ENCODE measurements at regions not wholly inside any gene's neighbourhood (a gene's known extent, or its start where the extent isn't known, plus 50 kb on each side); places are given as distances from the start of the nearest gene placed in this dataset.

DNA sequence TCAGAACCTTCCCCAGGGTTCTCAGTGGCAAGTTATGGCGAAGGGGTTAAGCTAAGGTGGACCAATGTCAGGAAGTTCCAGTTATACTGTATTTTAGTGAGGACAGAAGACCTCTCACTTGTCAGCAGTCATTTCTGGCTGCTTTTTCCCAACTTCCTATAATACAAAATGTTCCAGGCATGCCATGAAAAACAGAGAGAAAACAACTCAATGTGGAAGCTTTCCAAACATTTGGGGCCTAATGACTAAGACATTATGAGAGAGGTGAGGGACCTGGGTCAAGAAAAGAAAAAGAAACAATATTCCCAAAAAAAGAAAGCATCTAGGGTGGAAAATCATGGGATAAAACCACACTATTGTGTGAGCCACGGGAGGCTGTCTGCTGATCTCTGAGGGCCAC lies 99.9 kb upstream of the MAP3K4 start:
- no peak for TF ChIP-seq POLR2AphosphoS5 (IDR thresholded peaks at IDR 0.05)
- TF ChIP-seq, protein P1, sequence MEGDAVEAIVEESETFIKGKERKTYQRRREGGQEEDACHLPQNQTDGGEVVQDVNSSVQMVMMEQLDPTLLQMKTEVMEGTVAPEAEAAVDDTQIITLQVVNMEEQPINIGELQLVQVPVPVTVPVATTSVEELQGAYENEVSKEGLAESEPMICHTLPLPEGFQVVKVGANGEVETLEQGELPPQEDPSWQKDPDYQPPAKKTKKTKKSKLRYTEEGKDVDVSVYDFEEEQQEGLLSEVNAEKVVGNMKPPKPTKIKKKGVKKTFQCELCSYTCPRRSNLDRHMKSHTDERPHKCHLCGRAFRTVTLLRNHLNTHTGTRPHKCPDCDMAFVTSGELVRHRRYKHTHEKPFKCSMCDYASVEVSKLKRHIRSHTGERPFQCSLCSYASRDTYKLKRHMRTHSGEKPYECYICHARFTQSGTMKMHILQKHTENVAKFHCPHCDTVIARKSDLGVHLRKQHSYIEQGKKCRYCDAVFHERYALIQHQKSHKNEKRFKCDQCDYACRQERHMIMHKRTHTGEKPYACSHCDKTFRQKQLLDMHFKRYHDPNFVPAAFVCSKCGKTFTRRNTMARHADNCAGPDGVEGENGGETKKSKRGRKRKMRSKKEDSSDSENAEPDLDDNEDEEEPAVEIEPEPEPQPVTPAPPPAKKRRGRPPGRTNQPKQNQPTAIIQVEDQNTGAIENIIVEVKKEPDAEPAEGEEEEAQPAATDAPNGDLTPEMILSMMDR (IDR thresholded peaks at IDR 0.05), result no peak
- Histone ChIP-seq H3K4me3 (no peak overlapping the region), H3K36me3 (no peaks in the 10 kb centered on the region), H3K4me1 (no peaks in the 10 kb centered on the region), H3K9me3 (no peaks in the 10 kb centered on the region), H3K27me3 (no peaks in the 10 kb centered on the region), H3K27ac (no peak overlapping the region)
- ATAC-seq, result peak; percentile 50
- 29 to 64% methylated on average over 2 of the region's 2 CpGs for WGBS, 2 donors (ENCODE audit: low coverage in 1 of 2)

- Histone ChIP-seq H3K4me3 (no peak overlapping the region), H3K4me1 (no peaks in the 10 kb centered on the region), H3K27me3 (no peaks in the 10 kb centered on the region), H3K36me3 (no peaks in the 10 kb centered on the region), H3K27ac (no peak overlapping the region), H3K9me3 (no peaks in the 10 kb centered on the region)
- no peak for ATAC-seq
- TF ChIP-seq, protein P1 (IDR thresholded peaks at IDR 0.05), result no peak
- TF ChIP-seq EP300 (IDR thresholded peaks at IDR 0.05) (no peak), POLR2AphosphoS5 (IDR thresholded peaks at IDR 0.05) (no peak), POLR2A (IDR thresholded peaks at IDR 0.05) (no peak)
These were observed 96.0 kb upstream of the MAP3K4 start for GRCh38 chr6:160895562-160895961.

DNA sequence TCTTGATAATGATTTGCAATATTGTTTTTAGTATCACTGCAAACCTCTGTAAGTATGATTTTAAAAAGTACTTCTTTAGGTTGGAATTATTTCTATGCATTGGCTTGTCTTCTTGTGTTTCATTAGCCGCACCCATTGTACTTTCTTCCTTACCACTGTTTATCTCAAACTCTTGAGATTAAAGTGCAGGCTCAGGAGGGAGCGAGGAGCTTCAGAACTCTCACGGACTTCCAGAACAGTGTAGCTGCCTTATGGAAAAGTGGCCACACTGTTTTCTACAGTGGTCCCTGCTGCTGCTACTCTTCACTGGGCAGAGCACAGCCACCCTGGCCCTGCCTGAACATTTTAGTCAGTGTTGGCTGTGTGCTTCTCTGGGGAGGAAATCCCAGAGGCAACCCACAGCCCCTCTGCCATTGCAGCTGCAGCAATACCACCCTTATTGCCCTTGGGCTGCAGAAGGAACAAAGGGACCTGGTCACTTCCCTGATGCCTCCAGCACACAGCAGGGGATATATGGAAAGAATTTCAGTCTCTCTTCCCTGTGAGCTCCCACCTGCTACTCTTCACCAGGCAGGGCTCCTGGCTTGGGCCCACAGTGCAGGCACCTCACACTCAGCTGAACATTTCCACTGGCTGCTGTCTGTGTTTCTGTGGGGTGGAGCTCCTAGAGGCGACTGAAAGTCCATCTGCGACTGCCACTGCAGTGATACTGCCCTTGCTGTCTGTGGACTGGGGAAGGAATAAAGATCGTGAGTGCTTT lies 91.7 kb upstream of the MAP3K4 start:
- H3K27ac ChIP-seq, result no peak overlapping the region

DNA sequence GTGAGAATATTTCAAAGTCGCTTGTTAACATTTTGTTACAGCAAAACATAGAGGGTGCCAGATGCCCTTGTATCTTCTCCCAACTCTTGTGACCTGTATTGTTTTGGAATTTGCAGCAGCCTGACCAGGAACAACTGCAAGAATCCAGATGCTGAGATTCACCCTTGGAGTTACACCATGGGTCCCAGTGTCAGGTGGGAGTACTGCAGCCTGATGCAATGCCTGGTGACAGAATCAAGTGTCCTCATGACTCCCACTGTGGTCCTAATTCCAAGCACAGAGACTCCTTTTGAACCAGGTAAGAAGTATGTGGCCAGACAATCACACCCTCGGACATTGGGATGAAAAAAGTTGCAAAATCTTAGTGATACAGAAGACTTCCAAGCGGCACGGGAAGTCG lies 79.6 kb upstream of the MAP3K4 start:
- Histone ChIP-seq H3K27me3 (peaks cover 3% of the 10 kb centered on the region), H3K27ac (no peak overlapping the region), H3K4me1 (no peaks in the 10 kb centered on the region), H3K9me3 (peaks cover 0 to 46% (median 0%) of the 10 kb centered on the region in 3 donors), H3K36me3 (no peaks in the 10 kb centered on the region), H3K4me3 (no peak overlapping the region)
- ATAC-seq, result no peak
- WGBS, 2 donors (ENCODE audit: low coverage in 1 of 2), result 57 to 77% methylated on average over 1 to 5 of the region's 5 CpGs
- TF ChIP-seq POLR2A (IDR thresholded peaks at IDR 0.05) (no peak), POLR2AphosphoS5 (IDR thresholded peaks at IDR 0.05) (no peak), EP300 (IDR thresholded peaks at IDR 0.05) (no peak)
- TF ChIP-seq, protein P1 (IDR thresholded peaks at IDR 0.05), result no peak

More for the DNA sequence above, 91.7 kb upstream of the MAP3K4 start:
- H3K4me1 ChIP-seq, result no peaks in the 10 kb centered on the region
- no peaks in the 10 kb centered on the region for H3K27me3 ChIP-seq
- ATAC-seq, result no peak
- no peaks in the 10 kb centered on the region for H3K9me3 ChIP-seq
- 39 to 72% methylated on average over 3 of the region's 6 CpGs for WGBS, 2 donors (ENCODE audit: low coverage in 1 of 2)
- H3K4me3 ChIP-seq, result no peak overlapping the region
- TF ChIP-seq, protein P1 (IDR thresholded peaks at IDR 0.05), result no peak
- TF ChIP-seq POLR2A (IDR thresholded peaks at IDR 0.05) (no peak), EP300 (IDR thresholded peaks at IDR 0.05) (no peak), POLR2AphosphoS5 (IDR thresholded peaks at IDR 0.05) (no peak)
- no peaks in the 10 kb centered on the region for H3K36me3 ChIP-seq

GRCh38 chr6:160912411-160912810 lies 79.2 kb upstream of the MAP3K4 start:
- Histone ChIP-seq H3K9me3 (peaks cover 0 to 42% (median 0%) of the 10 kb centered on the region in 3 donors), H3K36me3 (no peaks in the 10 kb centered on the region), H3K4me1 (no peaks in the 10 kb centered on the region), H3K27me3 (no peaks in the 10 kb centered on the region), H3K4me3 (no peak overlapping the region), H3K27ac (no peak overlapping the region)
- no peak for ATAC-seq
- 87 to 100% methylated on average over 4 to 6 of the region's 6 CpGs for WGBS, 2 donors (ENCODE audit: low coverage in 1 of 2)
- TF ChIP-seq POLR2A (IDR thresholded peaks at IDR 0.05) (no peak), EP300 (IDR thresholded peaks at IDR 0.05) (no peak), POLR2AphosphoS5 (IDR thresholded peaks at IDR 0.05) (no peak)
- TF ChIP-seq, protein P1 (IDR thresholded peaks at IDR 0.05), result no peak
